GM12801 (cell line): ENCODE measurements at regions not wholly inside any gene's neighbourhood (a gene's known extent, or its start where the extent isn't known, plus 50 kb on each side); places are given as distances from the start of the nearest gene placed in this dataset.

ENCODE experiments used
- TF ChIP-seq, protein P1 (sequence below): IDR thresholded peaks from one replicate; pipeline ENCODE4 v1.5.1; 2011; ENCODE audit warnings: control low read depth; ENCODE audit not compliant: insufficient read length; ENCODE audit errors: extremely low read depth

DNA sequence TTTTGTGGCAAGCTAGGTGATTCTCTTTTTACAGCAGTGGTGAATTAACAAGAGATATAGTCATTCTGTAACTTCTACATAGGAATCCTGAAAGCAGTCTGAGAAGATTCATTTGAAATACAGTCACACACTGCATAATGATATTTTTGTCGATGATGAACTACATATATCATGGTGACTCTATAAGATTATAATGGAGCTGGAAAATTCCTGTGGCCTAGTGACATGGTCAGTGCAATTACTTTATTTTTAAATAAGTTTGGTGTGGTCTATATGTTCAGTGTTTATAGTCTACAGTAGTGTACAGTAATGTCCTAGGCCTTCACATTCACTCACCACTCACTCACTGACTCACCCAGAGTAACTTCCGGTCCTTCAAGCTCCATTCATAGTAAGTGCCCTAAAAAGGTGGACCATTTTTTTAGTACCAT, 511.4 kb upstream of the MCTP2 start:
- TF ChIP-seq, protein P1, sequence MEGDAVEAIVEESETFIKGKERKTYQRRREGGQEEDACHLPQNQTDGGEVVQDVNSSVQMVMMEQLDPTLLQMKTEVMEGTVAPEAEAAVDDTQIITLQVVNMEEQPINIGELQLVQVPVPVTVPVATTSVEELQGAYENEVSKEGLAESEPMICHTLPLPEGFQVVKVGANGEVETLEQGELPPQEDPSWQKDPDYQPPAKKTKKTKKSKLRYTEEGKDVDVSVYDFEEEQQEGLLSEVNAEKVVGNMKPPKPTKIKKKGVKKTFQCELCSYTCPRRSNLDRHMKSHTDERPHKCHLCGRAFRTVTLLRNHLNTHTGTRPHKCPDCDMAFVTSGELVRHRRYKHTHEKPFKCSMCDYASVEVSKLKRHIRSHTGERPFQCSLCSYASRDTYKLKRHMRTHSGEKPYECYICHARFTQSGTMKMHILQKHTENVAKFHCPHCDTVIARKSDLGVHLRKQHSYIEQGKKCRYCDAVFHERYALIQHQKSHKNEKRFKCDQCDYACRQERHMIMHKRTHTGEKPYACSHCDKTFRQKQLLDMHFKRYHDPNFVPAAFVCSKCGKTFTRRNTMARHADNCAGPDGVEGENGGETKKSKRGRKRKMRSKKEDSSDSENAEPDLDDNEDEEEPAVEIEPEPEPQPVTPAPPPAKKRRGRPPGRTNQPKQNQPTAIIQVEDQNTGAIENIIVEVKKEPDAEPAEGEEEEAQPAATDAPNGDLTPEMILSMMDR = no peak

DNA sequence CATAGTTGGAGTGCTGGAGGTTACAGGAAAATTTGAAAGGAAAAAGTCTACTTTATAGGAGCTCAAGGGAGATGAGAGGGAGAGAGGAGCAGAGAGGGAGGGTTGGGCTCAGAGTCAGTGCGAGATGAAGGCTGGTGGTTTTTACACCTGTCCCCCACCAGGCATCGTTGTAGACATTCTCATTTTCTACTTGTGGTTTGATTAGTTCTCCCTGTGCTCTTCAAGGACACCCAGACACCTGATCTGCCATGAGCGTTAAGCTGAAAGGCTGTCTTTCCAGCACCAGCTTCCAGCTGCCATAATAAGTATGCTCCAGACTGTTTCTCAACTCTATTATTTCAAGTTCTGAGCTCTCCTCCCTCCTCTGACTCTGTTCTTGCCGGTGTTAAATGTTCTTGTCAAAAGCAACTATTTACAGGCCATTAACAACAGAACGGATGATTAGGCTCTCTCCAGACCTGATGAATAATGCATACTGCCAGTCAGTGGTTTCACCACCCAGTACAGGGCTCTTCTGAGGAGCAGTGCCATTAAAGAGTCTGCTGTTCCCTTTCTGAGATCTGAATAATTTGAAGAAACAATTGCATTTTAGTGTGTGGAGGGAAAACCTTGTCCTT, 514.6 kb upstream of the MCTP2 start:
- TF ChIP-seq, protein P1 = no peak

DNA sequence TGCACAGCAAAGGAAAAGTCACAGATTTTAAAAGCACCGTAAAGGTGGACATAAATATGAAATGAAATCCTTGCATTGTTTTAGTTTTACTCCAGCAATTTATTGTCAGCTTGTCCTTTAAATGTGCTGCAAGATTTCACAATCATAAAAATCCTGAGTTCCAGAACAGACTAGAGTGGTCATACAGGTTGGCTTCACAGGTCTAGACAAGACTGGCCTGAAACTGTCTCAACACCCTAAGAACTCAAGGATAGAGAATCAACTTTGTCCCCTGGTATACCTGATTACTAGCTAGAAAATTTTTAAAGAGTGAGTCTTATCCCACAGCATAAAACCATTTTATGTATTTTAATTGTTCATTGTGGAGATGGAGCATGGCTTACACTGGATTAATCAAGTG, 521.7 kb upstream of the MCTP2 start:
- TF ChIP-seq, protein P1 = no peak

DNA sequence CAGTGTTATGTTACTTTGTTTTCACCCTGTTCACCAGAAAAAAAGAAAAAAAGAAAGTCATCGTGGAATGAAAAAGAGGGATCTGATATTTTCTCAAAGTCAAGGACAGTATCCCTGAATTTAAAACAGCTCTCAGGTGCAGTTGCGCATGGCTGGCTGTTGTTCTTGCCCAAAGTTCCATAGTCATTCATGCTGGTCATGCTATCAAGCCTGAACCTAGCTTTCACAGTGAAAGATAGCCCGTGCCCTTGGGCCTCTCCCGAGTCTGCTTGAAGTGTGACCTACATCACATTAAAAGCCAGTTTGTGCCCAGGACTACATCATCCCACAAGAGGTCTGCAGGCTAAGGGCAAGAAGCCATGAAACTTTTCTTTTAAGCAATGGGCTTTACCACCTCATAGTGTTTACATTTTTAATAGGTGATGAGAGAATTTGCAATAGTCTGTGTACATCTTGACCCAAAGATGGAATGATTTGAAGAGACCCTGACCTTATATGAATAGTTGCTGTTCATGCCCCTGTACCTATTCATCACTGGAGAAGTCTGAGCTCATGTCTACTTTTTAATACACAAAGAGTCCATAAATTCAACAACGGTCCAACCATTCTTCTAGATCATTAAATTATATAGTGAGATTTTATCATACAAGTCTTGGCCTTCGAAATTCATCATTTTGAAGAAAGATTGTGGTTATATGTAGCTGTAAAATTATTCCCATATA, 522.5 kb upstream of the MCTP2 start:
- TF ChIP-seq, protein P1 = no peak

DNA sequence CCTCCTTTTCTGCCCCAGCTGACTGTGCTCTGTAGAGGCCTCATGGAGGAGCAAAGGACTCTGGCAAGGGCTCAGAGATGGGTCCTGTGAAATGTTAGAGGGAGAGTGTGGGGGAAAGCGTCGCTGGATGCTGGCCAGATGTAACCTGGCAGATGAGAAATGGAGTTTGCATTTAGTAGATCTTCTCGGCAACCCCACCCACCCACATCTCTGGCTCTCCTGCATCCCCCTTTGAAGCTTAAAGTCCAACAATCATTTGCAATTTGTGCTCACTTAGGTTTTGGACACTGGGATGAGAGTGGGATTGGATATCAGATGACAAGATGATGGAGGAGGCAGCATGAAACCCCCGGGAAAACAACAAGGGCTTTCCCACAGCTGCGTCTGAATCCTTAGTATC, 523.6 kb upstream of the MCTP2 start:
- TF ChIP-seq, protein P1 = no peak

DNA sequence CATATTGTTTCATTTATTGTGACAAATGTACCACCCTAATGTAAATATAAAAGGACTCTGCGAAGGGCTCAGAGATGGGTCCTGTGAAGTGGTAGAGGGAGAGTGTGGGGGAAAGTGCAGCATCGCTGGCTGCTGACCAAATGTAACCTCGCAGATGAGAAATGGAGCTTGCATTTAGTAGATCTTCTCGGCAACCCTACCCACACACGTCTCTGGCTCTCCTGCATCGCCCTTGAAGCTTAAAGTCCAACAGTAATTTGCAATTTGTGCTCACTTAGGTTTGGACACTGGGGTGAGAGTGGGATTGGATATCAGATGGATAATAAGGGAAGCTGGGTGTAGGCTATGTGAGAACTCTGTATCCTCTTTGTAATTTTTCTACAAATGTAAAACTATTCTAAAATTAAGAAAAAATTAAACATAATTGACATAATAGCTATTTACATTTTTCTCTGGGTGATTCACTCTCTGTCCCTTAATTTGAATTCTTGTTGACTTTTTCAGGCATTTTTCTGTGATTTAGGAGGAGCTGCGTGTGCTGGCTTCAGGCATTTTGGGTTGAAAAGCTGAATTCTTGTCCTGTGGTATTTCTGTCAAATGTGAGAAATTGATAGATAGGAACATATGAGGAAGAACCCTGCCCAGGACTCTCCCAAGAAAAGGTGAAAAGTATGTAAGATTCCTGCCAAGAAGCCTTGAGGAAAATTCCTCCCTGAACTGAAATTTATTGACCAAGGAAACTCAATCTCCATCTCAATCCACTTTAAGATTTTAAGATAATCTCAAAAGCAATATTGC, 524.7 kb upstream of the MCTP2 start:
- TF ChIP-seq, protein P1 = no peak

DNA sequence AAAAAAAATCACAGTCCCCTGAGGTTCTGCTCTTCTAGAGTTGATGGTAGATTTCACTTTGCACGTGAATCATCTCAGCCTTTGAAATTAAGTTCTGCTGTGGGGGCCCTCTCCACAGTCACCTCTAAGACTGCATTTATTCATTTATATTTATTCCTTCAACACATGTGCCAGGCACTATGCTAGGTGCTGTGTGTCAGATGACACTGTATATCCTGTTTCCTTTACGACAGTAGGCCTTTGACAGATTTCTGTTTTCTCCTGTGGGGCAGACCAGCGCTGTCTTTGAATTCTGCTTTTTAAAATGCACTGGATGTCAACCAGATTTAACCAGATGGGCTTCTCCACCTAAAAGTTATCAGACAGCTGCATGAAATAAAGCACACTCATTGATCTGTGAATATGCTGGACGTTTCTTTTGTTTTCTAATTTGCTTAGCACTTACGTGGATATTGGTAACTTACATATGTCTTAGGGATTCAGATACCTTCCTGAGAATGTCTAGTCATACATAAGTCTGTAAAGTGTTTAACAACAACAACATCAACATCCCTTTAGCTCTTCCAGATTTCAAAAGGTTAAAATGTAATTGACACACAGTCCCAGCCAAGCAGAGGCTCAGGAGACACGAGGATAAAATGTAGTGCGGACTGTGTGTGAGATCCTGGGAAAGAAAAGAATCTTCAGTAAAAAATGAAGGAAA, 525.5 kb upstream of the MCTP2 start:
- TF ChIP-seq, protein P1 = no peak
